ENCODE measurements at regions not wholly inside any gene's neighbourhood (a gene's known extent, or its start where the extent isn't known, plus 50 kb on each side); places are given as distances from the start of the nearest gene placed in this dataset.
"Not testable (repeated sequence)": the region's sequence is repeated elsewhere in the genome, so short reads cannot be mapped to it uniquely, and the experiment has no call there.

DNA sequence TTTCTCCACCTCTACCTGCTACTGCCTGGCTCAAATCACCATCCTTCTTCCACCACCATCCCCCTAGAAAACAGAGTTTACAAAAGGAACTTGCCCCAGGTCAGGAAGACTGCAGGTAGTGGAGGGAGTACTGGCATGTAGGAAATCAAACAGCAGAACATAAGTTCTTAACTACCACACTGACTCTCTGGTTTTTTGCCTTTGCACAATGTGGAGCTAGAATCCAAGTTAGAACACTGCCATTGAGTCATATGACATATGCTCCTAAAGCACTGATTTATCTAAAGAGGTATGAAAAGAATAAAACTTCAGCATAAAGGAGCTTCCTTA is 81.9 kb downstream of the SYT15 start:
- TF ChIP-seq POLR2A, CTCF (IDR thresholded peaks at IDR 0.05): not testable (repeated sequence)
